H7 (cell line): ENCODE measurements at regions not wholly inside any gene's neighbourhood (a gene's known extent, or its start where the extent isn't known, plus 50 kb on each side); places are given as distances from the start of the nearest gene placed in this dataset.
"Not testable (repeated sequence)": the region's sequence is repeated elsewhere in the genome, so short reads cannot be mapped to it uniquely, and the experiment has no call there.

ENCODE experiments used
- DNase-seq: peaks from one replicate; pipeline ENCODE4 v3.0.0; 2012
- H3K27me3 ChIP-seq: 2 replicates; pipeline ENCODE4 v1.6.0; 2011; ENCODE audit warnings: mild to moderate bottlenecking, low read length; ENCODE audit not compliant: control insufficient read depth, insufficient read depth
- H3K36me3 ChIP-seq: replicated peaks from 2 replicates; pipeline ENCODE4 v1.5.1; 2011; ENCODE audit warnings: low read length; ENCODE audit not compliant: control insufficient read depth, insufficient read depth
- H3K4me3 ChIP-seq: 2 replicates; pipeline ENCODE4 v1.5.1; 2011; ENCODE audit warnings: low read depth, mild to moderate bottlenecking, control low read depth, low read length, moderate library complexity; ENCODE audit not compliant: insufficient read depth

GRCh38 chr16:33913601-33914000, 454.2 kb downstream of the TP53TG3F start:
- H3K4me3 ChIP-seq, H3K36me3 ChIP-seq, DNase-seq, H3K27me3 ChIP-seq: not testable (repeated sequence)

GRCh38 chr16:33920761-33921545, 461.5 kb downstream of the TP53TG3F start:
- not testable (repeated sequence) for DNase-seq, H3K4me3 ChIP-seq, H3K27me3 ChIP-seq, H3K36me3 ChIP-seq

GRCh38 chr16:33922914-33923313, 463.5 kb downstream of the TP53TG3F start:
- H3K4me3 ChIP-seq, H3K36me3 ChIP-seq, DNase-seq, H3K27me3 ChIP-seq: not testable (repeated sequence)

GRCh38 chr16:33928026-33928425, 468.6 kb downstream of the TP53TG3F start:
- DNase-seq, H3K36me3 ChIP-seq, H3K27me3 ChIP-seq, H3K4me3 ChIP-seq: not testable (repeated sequence)

- not testable (repeated sequence) for H3K27me3 ChIP-seq, H3K36me3 ChIP-seq, DNase-seq, H3K4me3 ChIP-seq
Measured at GRCh38 chr16:33932191-33932590, 472.8 kb downstream of the TP53TG3F start.

- H3K36me3 ChIP-seq, H3K4me3 ChIP-seq, H3K27me3 ChIP-seq, DNase-seq: not testable (repeated sequence)
Measured at GRCh38 chr16:33933039-33933438, 473.6 kb downstream of the TP53TG3F start.

GRCh38 chr16:33935766-33936165, 476.4 kb downstream of the TP53TG3F start:
- not testable (repeated sequence) for H3K27me3 ChIP-seq, H3K4me3 ChIP-seq, DNase-seq, H3K36me3 ChIP-seq

GRCh38 chr16:33938097-33938496, 478.7 kb downstream of the TP53TG3F start:
- DNase-seq, H3K27me3 ChIP-seq, H3K4me3 ChIP-seq, H3K36me3 ChIP-seq: not testable (repeated sequence)

GRCh38 chr16:33961536-33961935, 502.1 kb downstream of the TP53TG3F start:
- H3K4me3 ChIP-seq, H3K27me3 ChIP-seq, H3K36me3 ChIP-seq, DNase-seq: not testable (repeated sequence)

GRCh38 chr16:33965534-33965933, 506.1 kb downstream of the TP53TG3F start:
- not testable (repeated sequence) for H3K27me3 ChIP-seq, DNase-seq, H3K36me3 ChIP-seq, H3K4me3 ChIP-seq

GRCh38 chr16:33966855-33967254, 507.4 kb downstream of the TP53TG3F start:
- not testable (repeated sequence) for H3K36me3 ChIP-seq, H3K4me3 ChIP-seq, H3K27me3 ChIP-seq, DNase-seq

- H3K27me3 ChIP-seq, DNase-seq, H3K36me3 ChIP-seq, H3K4me3 ChIP-seq: not testable (repeated sequence)
Measured at GRCh38 chr16:33974557-33974956, 515.1 kb downstream of the TP53TG3F start.

- DNase-seq, result not testable (repeated sequence)
Measured at GRCh38 chr16:33975744-33976143, 516.3 kb downstream of the TP53TG3F start.

GRCh38 chr16:33976521-33976920, 517.1 kb downstream of the TP53TG3F start:
- DNase-seq, H3K36me3 ChIP-seq, H3K27me3 ChIP-seq, H3K4me3 ChIP-seq: not testable (repeated sequence)

More at GRCh38 chr16:33975744-33976143, 516.3 kb downstream of the TP53TG3F start:
- not testable (repeated sequence) for H3K36me3 ChIP-seq, H3K27me3 ChIP-seq, H3K4me3 ChIP-seq

GRCh38 chr16:33978784-33979183, 519.4 kb downstream of the TP53TG3F start:
- DNase-seq, H3K27me3 ChIP-seq, H3K4me3 ChIP-seq, H3K36me3 ChIP-seq: not testable (repeated sequence)

GRCh38 chr16:33979613-33980012, 520.2 kb downstream of the TP53TG3F start:
- not testable (repeated sequence) for H3K4me3 ChIP-seq, DNase-seq, H3K36me3 ChIP-seq, H3K27me3 ChIP-seq
